ENCODE measurements at regions not wholly inside any gene's neighbourhood (a gene's known extent, or its start where the extent isn't known, plus 50 kb on each side); places are given as distances from the start of the nearest gene placed in this dataset.

- no peaks in the 10 kb centered on the region for H3K27me3 ChIP-seq (ENCODE audit: insufficient read depth, insufficient read length)
- no peak for DNase-seq (ENCODE audit: low read depth, low spot score)
- no peaks in the 10 kb centered on the region for H3K4me1 ChIP-seq (ENCODE audit: insufficient read depth, insufficient read length)
- no peaks in the 10 kb centered on the region for H3K36me3 ChIP-seq (ENCODE audit: insufficient read depth, insufficient read length, low read length)
- H3K9ac ChIP-seq (ENCODE audit: insufficient read length, low read depth), result no peak overlapping the region
- no peaks in the 10 kb centered on the region for H3K9me3 ChIP-seq (ENCODE audit: insufficient read depth, low read length)
- H3K4me3 ChIP-seq (ENCODE audit: insufficient read length, low read depth), result no peak overlapping the region
- no peak for TF ChIP-seq YY1 (IDR thresholded peaks at IDR 0.05; ENCODE audit: insufficient read depth, insufficient read length)
Measured at GRCh38 chr10:65497837-65498236, 1428.0 kb upstream of the LRRTM3 start.

- TF ChIP-seq SUZ12 (IDR thresholded peaks at IDR 0.05; ENCODE audit: extremely low read depth, insufficient read depth, insufficient read length) (no peak), ZNF274 (IDR thresholded peaks at IDR 0.05; ENCODE audit: low read depth, low read length) (no peak), YY1 (IDR thresholded peaks at IDR 0.05; ENCODE audit: insufficient read depth, insufficient read length) (no peak)
- H3K4me1 ChIP-seq (ENCODE audit: insufficient read depth, insufficient read length), result no peaks in the 10 kb centered on the region
- no peaks in the 10 kb centered on the region for H3K27me3 ChIP-seq (ENCODE audit: insufficient read depth, insufficient read length)
- H3K9me3 ChIP-seq (ENCODE audit: insufficient read depth, low read length), result no peaks in the 10 kb centered on the region
- DNase-seq (ENCODE audit: low read depth, low spot score), result no peak
- no peak overlapping the region for H3K4me3 ChIP-seq (ENCODE audit: insufficient read length, low read depth)
- H3K9ac ChIP-seq (ENCODE audit: insufficient read length, low read depth), result no peak overlapping the region
- H3K36me3 ChIP-seq (ENCODE audit: insufficient read depth, insufficient read length, low read length), result no peaks in the 10 kb centered on the region
Measured at GRCh38 chr10:65500716-65501115, 1425.1 kb upstream of the LRRTM3 start.

- Histone ChIP-seq H3K9ac (ENCODE audit: insufficient read length, low read depth) (no peak overlapping the region), H3K4me1 (ENCODE audit: insufficient read depth, insufficient read length) (no peaks in the 10 kb centered on the region), H3K4me3 (ENCODE audit: insufficient read length, low read depth) (no peak overlapping the region), H3K9me3 (ENCODE audit: insufficient read depth, low read length) (no peaks in the 10 kb centered on the region), H3K36me3 (ENCODE audit: insufficient read depth, insufficient read length, low read length) (no peaks in the 10 kb centered on the region), H3K27me3 (ENCODE audit: insufficient read depth, insufficient read length) (no peaks in the 10 kb centered on the region)
- no peak for DNase-seq (ENCODE audit: low read depth, low spot score)
- TF ChIP-seq SUZ12 (IDR thresholded peaks at IDR 0.05; ENCODE audit: extremely low read depth, insufficient read depth, insufficient read length), result no peak
- TF ChIP-seq YY1 (IDR thresholded peaks at IDR 0.05; ENCODE audit: insufficient read depth, insufficient read length), result no peak
- TF ChIP-seq ZNF274 (IDR thresholded peaks at IDR 0.05; ENCODE audit: low read depth, low read length), result no peak
Measured at GRCh38 chr10:65501259-65501658, 1424.6 kb upstream of the LRRTM3 start.

GRCh38 chr10:65518379-65518778 is 1407.5 kb upstream of the LRRTM3 start:
- no peaks in the 10 kb centered on the region for H3K36me3 ChIP-seq (ENCODE audit: insufficient read depth, insufficient read length, low read length)
- no peaks in the 10 kb centered on the region for H3K4me1 ChIP-seq (ENCODE audit: insufficient read depth, insufficient read length)
- no peak overlapping the region for H3K4me3 ChIP-seq (ENCODE audit: insufficient read length, low read depth)
- no peaks in the 10 kb centered on the region for H3K27me3 ChIP-seq (ENCODE audit: insufficient read depth, insufficient read length)
- no peaks in the 10 kb centered on the region for H3K9me3 ChIP-seq (ENCODE audit: insufficient read depth, low read length)
- DNase-seq (ENCODE audit: low read depth, low spot score), result no peak
- H3K9ac ChIP-seq (ENCODE audit: insufficient read length, low read depth), result no peak overlapping the region
- no peak for TF ChIP-seq SUZ12 (IDR thresholded peaks at IDR 0.05; ENCODE audit: extremely low read depth, insufficient read depth, insufficient read length)
- no peak for TF ChIP-seq YY1 (IDR thresholded peaks at IDR 0.05; ENCODE audit: insufficient read depth, insufficient read length)
- TF ChIP-seq ZNF274 (IDR thresholded peaks at IDR 0.05; ENCODE audit: low read depth, low read length), result no peak

GRCh38 chr10:65528986-65529385 is 1396.8 kb upstream of the LRRTM3 start:
- no peak overlapping the region for H3K9ac ChIP-seq (ENCODE audit: insufficient read length, low read depth)
- no peaks in the 10 kb centered on the region for H3K36me3 ChIP-seq (ENCODE audit: insufficient read depth, insufficient read length, low read length)
- H3K4me3 ChIP-seq (ENCODE audit: insufficient read length, low read depth), result no peak overlapping the region
- H3K27me3 ChIP-seq (ENCODE audit: insufficient read depth, insufficient read length), result no peaks in the 10 kb centered on the region
- H3K4me1 ChIP-seq (ENCODE audit: insufficient read depth, insufficient read length), result no peaks in the 10 kb centered on the region
- TF ChIP-seq YY1 (IDR thresholded peaks at IDR 0.05; ENCODE audit: insufficient read depth, insufficient read length), result no peak
- TF ChIP-seq SUZ12 (IDR thresholded peaks at IDR 0.05; ENCODE audit: extremely low read depth, insufficient read depth, insufficient read length), result no peak
- TF ChIP-seq ZNF274 (IDR thresholded peaks at IDR 0.05; ENCODE audit: low read depth, low read length), result no peak
- no peak for DNase-seq (ENCODE audit: low read depth, low spot score)
- H3K9me3 ChIP-seq (ENCODE audit: insufficient read depth, low read length), result no peaks in the 10 kb centered on the region

GRCh38 chr10:65531545-65531944 is 1394.3 kb upstream of the LRRTM3 start:
- Histone ChIP-seq H3K36me3 (ENCODE audit: insufficient read depth, insufficient read length, low read length) (no peaks in the 10 kb centered on the region), H3K4me1 (ENCODE audit: insufficient read depth, insufficient read length) (no peaks in the 10 kb centered on the region), H3K9me3 (ENCODE audit: insufficient read depth, low read length) (no peaks in the 10 kb centered on the region), H3K9ac (ENCODE audit: insufficient read length, low read depth) (no peak overlapping the region), H3K4me3 (ENCODE audit: insufficient read length, low read depth) (no peak overlapping the region), H3K27me3 (ENCODE audit: insufficient read depth, insufficient read length) (no peaks in the 10 kb centered on the region)
- TF ChIP-seq SUZ12 (IDR thresholded peaks at IDR 0.05; ENCODE audit: extremely low read depth, insufficient read depth, insufficient read length) (no peak), ZNF274 (IDR thresholded peaks at IDR 0.05; ENCODE audit: low read depth, low read length) (no peak), YY1 (IDR thresholded peaks at IDR 0.05; ENCODE audit: insufficient read depth, insufficient read length) (no peak)
- no peak for DNase-seq (ENCODE audit: low read depth, low spot score)

- Histone ChIP-seq H3K4me1 (ENCODE audit: insufficient read depth, insufficient read length) (no peaks in the 10 kb centered on the region), H3K36me3 (ENCODE audit: insufficient read depth, insufficient read length, low read length) (no peaks in the 10 kb centered on the region), H3K27me3 (ENCODE audit: insufficient read depth, insufficient read length) (no peaks in the 10 kb centered on the region), H3K9me3 (ENCODE audit: insufficient read depth, low read length) (no peaks in the 10 kb centered on the region), H3K9ac (ENCODE audit: insufficient read length, low read depth) (no peak overlapping the region), H3K4me3 (ENCODE audit: insufficient read length, low read depth) (no peak overlapping the region)
- no peak for DNase-seq (ENCODE audit: low read depth, low spot score)
- TF ChIP-seq SUZ12 (IDR thresholded peaks at IDR 0.05; ENCODE audit: extremely low read depth, insufficient read depth, insufficient read length) (no peak), YY1 (IDR thresholded peaks at IDR 0.05; ENCODE audit: insufficient read depth, insufficient read length) (no peak), ZNF274 (IDR thresholded peaks at IDR 0.05; ENCODE audit: low read depth, low read length) (no peak)
Measured at GRCh38 chr10:65534771-65535170, 1391.1 kb upstream of the LRRTM3 start.

- Histone ChIP-seq H3K27me3 (ENCODE audit: insufficient read depth, insufficient read length) (no peaks in the 10 kb centered on the region), H3K9me3 (ENCODE audit: insufficient read depth, low read length) (no peaks in the 10 kb centered on the region), H3K4me3 (ENCODE audit: insufficient read length, low read depth) (no peak overlapping the region), H3K36me3 (ENCODE audit: insufficient read depth, insufficient read length, low read length) (no peaks in the 10 kb centered on the region), H3K4me1 (ENCODE audit: insufficient read depth, insufficient read length) (no peaks in the 10 kb centered on the region), H3K9ac (ENCODE audit: insufficient read length, low read depth) (no peak overlapping the region)
- TF ChIP-seq YY1 (IDR thresholded peaks at IDR 0.05; ENCODE audit: insufficient read depth, insufficient read length), result no peak
- TF ChIP-seq SUZ12 (IDR thresholded peaks at IDR 0.05; ENCODE audit: extremely low read depth, insufficient read depth, insufficient read length), result no peak
- TF ChIP-seq ZNF274 (IDR thresholded peaks at IDR 0.05; ENCODE audit: low read depth, low read length), result no peak
- DNase-seq (ENCODE audit: low read depth, low spot score), result no peak
Measured at GRCh38 chr10:65544756-65545155, 1381.1 kb upstream of the LRRTM3 start.

All from NT2/D1 (cell line).